Thyroid gland (tissue), 4 donors: ENCODE measurements at regions not wholly inside any gene's neighbourhood (a gene's known extent, or its start where the extent isn't known, plus 50 kb on each side); places are given as distances from the start of the nearest gene placed in this dataset.

ENCODE experiments used
- DNase-seq, 2 donors: peaks; one replicate each; pipeline ENCODE4 v3.0.0-alpha.2; 2019
- H3K27ac ChIP-seq, 3 donors: fragments of 200-600 bp; sonication (generic); 1 replicate in 2 of 3; 2 replicates in 1 of 3; pipeline ENCODE4 v1.5.1; 2016 to 2019; ENCODE audit warnings: mild to moderate bottlenecking in 1 of 3, moderate library complexity in 1 of 3
- H3K27me3 ChIP-seq: fragments of 200-600 bp; sonication (generic); one replicate; pipeline ENCODE4 v1.5.1; 2019
- H3K36me3 ChIP-seq, 2 donors: fragments of 200-600 bp; sonication (generic); one replicate each; pipeline ENCODE4 v1.5.1; 2016 to 2019
- H3K4me1 ChIP-seq, 2 donors: fragments of 200-600 bp; sonication (generic); one replicate each; pipeline ENCODE4 v1.5.1; 2017 to 2019
- H3K4me3 ChIP-seq, 3 donors: fragments of 200-600 bp; sonication (generic); replicated peaks in 1 of 3; 1 replicate in 2 of 3; 2 replicates in 1 of 3; pipeline ENCODE4 v1.5.1; 2016; ENCODE audit warnings: mild to moderate bottlenecking in 1 of 3
- H3K9me3 ChIP-seq: fragments of 200-600 bp; sonication (generic); one replicate; pipeline ENCODE4 v1.5.1; 2017
- CTCF ChIP-seq, 6 experiments: fragments of 200-600 bp in 3 of 6; fragments of 450-650 bp in 3 of 6; sonication (generic) in 3 of 6; IDR thresholded peaks; one replicate each; pipeline ENCODE4 v1.5.1; 2016 to 2019; ENCODE audit warnings: antibody characterized with exemption in 6 of 6, mild to moderate bottlenecking in 2 of 6, inconsistent platforms in 1 of 6, moderate library complexity in 1 of 6
- POLR2A ChIP-seq, 2 donors: fragments of 450-650 bp; IDR thresholded peaks; one replicate each; pipeline ENCODE4 v1.6.1; 2017; ENCODE audit warnings: antibody characterized with exemption in 2 of 2, mild to moderate bottlenecking in 2 of 2, moderate library complexity in 1 of 2
- WGBS, 2 donors: methylation state at CpG; one replicate each; pipeline ENCODE4 v1.1.5; 2017; 5-methylcytosine and 5-hydroxymethylcytosine counted together
- intact Hi-C: fragments of 100-400 bp; cut with DNase I; formaldehyde crosslinking; loops from one replicate; pipeline ENCODE4 v1.15.1; 2023

DNA sequence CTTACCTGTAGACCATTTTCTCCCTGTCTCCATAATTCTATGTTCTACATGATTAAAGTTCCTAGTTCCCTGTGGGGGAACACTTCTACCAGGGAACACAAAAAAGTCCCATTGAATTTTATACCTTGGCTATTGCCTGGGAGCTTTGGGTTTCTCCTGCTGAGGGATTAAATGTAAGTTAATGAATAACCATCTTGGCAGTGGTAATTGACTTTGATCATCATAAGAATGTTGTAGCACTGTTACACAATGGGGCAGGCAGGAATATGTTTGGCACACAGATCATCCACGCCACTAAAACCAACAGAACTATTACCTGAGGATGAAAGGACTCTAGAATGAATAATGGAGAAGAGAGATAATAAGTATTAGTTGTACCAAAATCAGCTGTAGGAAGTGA is 1106.2 kb upstream of the GJE1 start:
- Histone ChIP-seq H3K27ac (no peak overlapping the region), H3K27me3 (no peaks in the 10 kb centered on the region), H3K36me3 (no peaks in the 10 kb centered on the region), H3K9me3 (no peaks in the 10 kb centered on the region), H3K4me1 (no peaks in the 10 kb centered on the region), H3K4me3 (no peak overlapping the region)
- intact Hi-C loops = no loop called here
- TF ChIP-seq CTCF (IDR thresholded peaks at IDR 0.05) (no peak), POLR2A (IDR thresholded peaks at IDR 0.05) (no peak)
- DNase-seq = no peak
- WGBS, 2 donors = 83 to 94% methylated on average over 1 of the region's 1 CpG

- intact Hi-C loops = no loop called here
- no peaks in the 10 kb centered on the region for H3K27me3 ChIP-seq
- H3K36me3 ChIP-seq = no peaks in the 10 kb centered on the region
- H3K4me3 ChIP-seq = no peak overlapping the region
- no peak overlapping the region for H3K27ac ChIP-seq
- H3K4me1 ChIP-seq = no peaks in the 10 kb centered on the region
- 86 to 90% methylated on average over 2 of the region's 2 CpGs for WGBS, 2 donors
- DNase-seq = no peak
- no peaks in the 10 kb centered on the region for H3K9me3 ChIP-seq
- TF ChIP-seq CTCF (IDR thresholded peaks at IDR 0.05) = no peak
- TF ChIP-seq POLR2A (IDR thresholded peaks at IDR 0.05) = no peak
These were observed 1108.2 kb upstream of the GJE1 start for GRCh38 chr6:141024526-141024925.

GRCh38 chr6:141017941-141018340 is 1114.8 kb upstream of the GJE1 start:
- no peak overlapping the region for H3K27ac ChIP-seq
- intact Hi-C loops = no loop called here
- no peaks in the 10 kb centered on the region for H3K4me1 ChIP-seq
- 94 to 95% methylated on average over 5 of the region's 5 CpGs for WGBS, 2 donors
- no peak overlapping the region for H3K4me3 ChIP-seq
- no peak for TF ChIP-seq POLR2A (IDR thresholded peaks at IDR 0.05)
- no peaks in the 10 kb centered on the region for H3K9me3 ChIP-seq
- H3K36me3 ChIP-seq = no peaks in the 10 kb centered on the region
- no peak for DNase-seq
- H3K27me3 ChIP-seq = no peaks in the 10 kb centered on the region

DNA sequence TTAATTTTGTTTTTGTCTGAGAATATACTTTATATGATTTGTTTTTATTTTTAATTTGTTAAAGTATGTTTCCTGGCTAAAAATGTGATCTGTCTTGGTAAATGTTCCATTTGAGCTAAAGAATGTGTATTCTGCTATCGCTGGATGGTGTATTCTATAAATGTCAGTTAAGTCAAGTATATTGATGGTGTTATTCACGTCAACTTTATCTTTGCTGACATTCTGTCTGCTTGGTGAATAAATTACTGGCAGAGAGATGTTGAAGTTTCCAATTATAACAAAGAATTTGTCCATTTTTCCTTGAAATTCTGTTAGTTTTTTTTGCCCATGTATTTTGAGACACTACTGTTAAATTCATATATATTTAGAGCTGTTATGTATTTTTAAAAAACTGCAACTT is 1131.8 kb upstream of the GJE1 start:
- H3K4me1 ChIP-seq = no peaks in the 10 kb centered on the region
- WGBS, 2 donors = 87 to 91% methylated on average over 2 of the region's 2 CpGs
- TF ChIP-seq POLR2A (IDR thresholded peaks at IDR 0.05) = no peak
- TF ChIP-seq CTCF (IDR thresholded peaks at IDR 0.05) = no peak

GRCh38 chr6:140993515-140993914 is 1139.2 kb upstream of the GJE1 start:
- 97 to 98% methylated on average over 1 of the region's 1 CpG for WGBS, 2 donors
- TF ChIP-seq POLR2A (IDR thresholded peaks at IDR 0.05) = no peak
- TF ChIP-seq CTCF (IDR thresholded peaks at IDR 0.05) = no peak
- no peak for DNase-seq
- Histone ChIP-seq H3K27me3 (no peaks in the 10 kb centered on the region), H3K27ac (no peak overlapping the region), H3K9me3 (no peaks in the 10 kb centered on the region), H3K4me3 (no peak overlapping the region), H3K4me1 (peaks cover 2 to 6% of the 10 kb centered on the region in 2 donors), H3K36me3 (no peaks in the 10 kb centered on the region)
- intact Hi-C loops = no loop called here

More for the DNA sequence above, 1131.8 kb upstream of the GJE1 start:
- Histone ChIP-seq H3K36me3 (no peaks in the 10 kb centered on the region), H3K27ac (no peak overlapping the region), H3K27me3 (no peaks in the 10 kb centered on the region), H3K9me3 (no peaks in the 10 kb centered on the region), H3K4me3 (no peak overlapping the region)
- no peak for DNase-seq
- intact Hi-C loops = no loop called here

DNA sequence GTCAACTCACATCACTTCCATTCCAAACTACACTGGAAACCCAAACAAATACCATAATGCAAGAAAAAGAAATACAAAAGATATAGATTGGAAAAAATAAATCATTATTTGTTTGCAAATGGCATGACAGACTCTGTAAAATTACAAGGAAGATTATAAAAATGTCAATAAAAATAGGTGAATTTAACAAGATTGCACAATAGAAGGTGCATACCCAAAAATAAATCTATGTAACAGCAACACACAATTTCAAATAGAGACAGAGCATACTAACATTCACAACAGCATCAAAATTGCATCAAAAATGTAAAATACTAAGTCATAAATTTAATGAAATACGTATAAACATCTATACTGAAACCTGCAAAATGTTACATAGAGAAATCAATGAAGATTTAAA is 1140.0 kb upstream of the GJE1 start:
- Histone ChIP-seq H3K27me3 (no peaks in the 10 kb centered on the region), H3K4me3 (no peak overlapping the region), H3K36me3 (no peaks in the 10 kb centered on the region), H3K9me3 (no peaks in the 10 kb centered on the region), H3K27ac (no peak overlapping the region), H3K4me1 (peaks cover 10 to 14% of the 10 kb centered on the region in 2 donors)
- DNase-seq = no peak
- intact Hi-C loops = no loop called here
- 91 to 95% methylated on average over 1 of the region's 1 CpG for WGBS, 2 donors
- TF ChIP-seq POLR2A (IDR thresholded peaks at IDR 0.05) = no peak
- no peak for TF ChIP-seq CTCF (IDR thresholded peaks at IDR 0.05)
